ENCODE measurements at regions not wholly inside any gene's neighbourhood (a gene's known extent, or its start where the extent isn't known, plus 50 kb on each side); places are given as distances from the start of the nearest gene placed in this dataset.

GRCh38 chr17:14901376-14901775, 363.8 kb downstream of the PMP22 start:
- H3K4me3 ChIP-seq (ENCODE audit: low read depth, low read length), result no peak overlapping the region
- DNase-seq (ENCODE audit: low read depth), result no peak
- no peak for TF ChIP-seq CTCF (IDR thresholded peaks at IDR 0.05; ENCODE audit: low read depth, low read length)

- peak; percentile 37 for DNase-seq (ENCODE audit: low read depth)
- TF ChIP-seq MAX (IDR thresholded peaks at IDR 0.05; ENCODE audit: low read depth, low read length), result no peak
- peak; percentile 46 for TF ChIP-seq CTCF (IDR thresholded peaks at IDR 0.05; ENCODE audit: low read depth, low read length)
- no peak for TF ChIP-seq MYC (IDR thresholded peaks at IDR 0.05; ENCODE audit: low read depth, low read length)
- no peak for TF ChIP-seq POLR2A (IDR thresholded peaks at IDR 0.05; ENCODE audit: extremely low read depth, insufficient read length)
- H3K4me3 ChIP-seq (ENCODE audit: low read depth, low read length), result no peak overlapping the region
These were observed 378.9 kb downstream of the PMP22 start for GRCh38 chr17:14886200-14886739.

GRCh38 chr17:14882131-14882530, 383.0 kb downstream of the PMP22 start:
- no peak overlapping the region for H3K4me3 ChIP-seq (ENCODE audit: low read depth, low read length)
- no peak for TF ChIP-seq MAX (IDR thresholded peaks at IDR 0.05; ENCODE audit: low read depth, low read length)
- no peak for TF ChIP-seq MYC (IDR thresholded peaks at IDR 0.05; ENCODE audit: low read depth, low read length)
- no peak for TF ChIP-seq CTCF (IDR thresholded peaks at IDR 0.05; ENCODE audit: low read depth, low read length)
- TF ChIP-seq POLR2A (IDR thresholded peaks at IDR 0.05; ENCODE audit: extremely low read depth, insufficient read length), result no peak
- DNase-seq (ENCODE audit: low read depth), result no peak

- DNase-seq (ENCODE audit: low read depth), result no peak
- no peak overlapping the region for H3K4me3 ChIP-seq (ENCODE audit: low read depth, low read length)
- no peak for TF ChIP-seq POLR2A (IDR thresholded peaks at IDR 0.05; ENCODE audit: extremely low read depth, insufficient read length)
These were observed 389.3 kb downstream of the PMP22 start for GRCh38 chr17:14875557-14876412.

GRCh38 chr17:14873996-14874395, 391.1 kb downstream of the PMP22 start:
- no peak overlapping the region for H3K4me3 ChIP-seq (ENCODE audit: low read depth, low read length)
- TF ChIP-seq MAX (IDR thresholded peaks at IDR 0.05; ENCODE audit: low read depth, low read length) (no peak), MYC (IDR thresholded peaks at IDR 0.05; ENCODE audit: low read depth, low read length) (no peak), POLR2A (IDR thresholded peaks at IDR 0.05; ENCODE audit: extremely low read depth, insufficient read length) (no peak), CTCF (IDR thresholded peaks at IDR 0.05; ENCODE audit: low read depth, low read length) (no peak)
- no peak for DNase-seq (ENCODE audit: low read depth)

- H3K4me3 ChIP-seq (ENCODE audit: low read depth, low read length), result no peak overlapping the region
- no peak for DNase-seq (ENCODE audit: low read depth)
- TF ChIP-seq CTCF (IDR thresholded peaks at IDR 0.05; ENCODE audit: low read depth, low read length) (no peak), MAX (IDR thresholded peaks at IDR 0.05; ENCODE audit: low read depth, low read length) (no peak), POLR2A (IDR thresholded peaks at IDR 0.05; ENCODE audit: extremely low read depth, insufficient read length) (no peak), MYC (IDR thresholded peaks at IDR 0.05; ENCODE audit: low read depth, low read length) (no peak)
These were observed 391.6 kb downstream of the PMP22 start for GRCh38 chr17:14873540-14873939.

Measured in NB4 (cell line).